ENCODE measurements at regions not wholly inside any gene's neighbourhood (a gene's known extent, or its start where the extent isn't known, plus 50 kb on each side); places are given as distances from the start of the nearest gene placed in this dataset.

GRCh38 chr2:137873536-137874244 lies 90.6 kb upstream of the HNMT start:
- TF ChIP-seq POLR2AphosphoS5 (IDR thresholded peaks at IDR 0.05; ENCODE audit: borderline replicate concordance, low read depth, low read length) (no peak), EZH2 (IDR thresholded peaks at IDR 0.05) (no peak)

Measured in SK-N-MC (cell line).